Astrocyte of the hippocampus (primary cell): ENCODE measurements at regions not wholly inside any gene's neighbourhood (a gene's known extent, or its start where the extent isn't known, plus 50 kb on each side); places are given as distances from the start of the nearest gene placed in this dataset.
"Not testable (repeated sequence)": the region's sequence is repeated elsewhere in the genome, so short reads cannot be mapped to it uniquely, and the experiment has no call there.

ENCODE experiments used
- DNase-seq: peaks from one replicate; pipeline ENCODE4 v3.0.0; 2011; ENCODE audit warnings: low read depth, low spot score

DNA sequence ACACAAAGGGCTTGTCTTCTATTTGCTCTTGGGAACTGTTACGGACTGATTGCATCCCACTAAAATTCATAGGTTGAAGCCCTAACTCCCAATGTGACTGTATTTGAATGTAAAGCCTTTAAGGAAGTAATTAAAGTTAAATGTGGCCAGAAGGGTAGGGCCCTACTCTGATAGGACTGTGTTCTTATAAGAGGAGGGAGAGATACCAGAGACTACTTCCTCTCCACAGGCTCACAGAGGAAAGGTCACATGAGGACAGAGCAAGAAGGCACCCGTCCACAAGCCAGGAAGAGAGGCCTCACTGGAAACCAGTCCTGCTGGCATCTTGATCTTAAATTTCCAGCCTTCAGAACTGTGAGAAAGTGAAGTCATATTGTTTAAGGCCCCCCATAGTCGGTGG is 211.9 kb downstream of the CDH26 start:
- DNase-seq, result no peak

DNA sequence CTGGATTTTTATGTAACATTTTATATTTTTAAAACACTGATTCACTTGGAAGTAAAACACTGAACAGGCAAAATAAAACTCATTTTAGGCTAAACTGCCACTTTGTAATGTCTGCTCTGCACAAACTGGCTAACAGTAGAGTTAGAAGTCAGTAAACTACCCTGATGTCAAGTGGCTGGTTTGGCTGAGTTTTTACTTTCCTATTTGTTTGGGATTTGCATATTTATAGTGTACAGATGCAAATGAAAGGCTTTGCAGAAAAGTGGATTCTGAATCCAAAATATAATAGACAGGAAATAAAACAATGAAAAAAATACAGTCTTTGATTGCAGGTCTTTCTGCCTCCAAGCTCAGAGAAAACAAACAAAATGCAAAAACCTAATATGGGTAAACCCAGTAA is 213.1 kb downstream of the CDH26 start:
- DNase-seq, result no peak

DNA sequence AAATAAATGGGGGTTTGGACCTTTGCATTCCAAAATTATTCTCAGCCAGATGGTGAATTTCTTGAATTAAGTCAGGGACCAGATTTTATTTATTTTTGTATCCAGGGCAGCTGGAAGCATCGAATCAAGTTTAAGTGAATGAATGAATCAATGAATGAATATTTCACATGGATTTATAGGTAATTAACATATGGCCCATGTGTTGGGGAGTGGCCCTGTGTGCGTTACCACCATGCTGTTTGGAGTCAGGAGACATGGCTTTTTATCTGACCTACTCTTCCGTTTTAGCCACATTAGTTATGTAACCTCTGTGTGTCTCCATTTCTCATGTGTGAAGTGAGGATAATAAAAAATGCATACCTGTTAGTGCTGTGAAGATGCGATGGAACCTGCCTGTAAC is 213.5 kb downstream of the CDH26 start:
- DNase-seq, result no peak

DNA sequence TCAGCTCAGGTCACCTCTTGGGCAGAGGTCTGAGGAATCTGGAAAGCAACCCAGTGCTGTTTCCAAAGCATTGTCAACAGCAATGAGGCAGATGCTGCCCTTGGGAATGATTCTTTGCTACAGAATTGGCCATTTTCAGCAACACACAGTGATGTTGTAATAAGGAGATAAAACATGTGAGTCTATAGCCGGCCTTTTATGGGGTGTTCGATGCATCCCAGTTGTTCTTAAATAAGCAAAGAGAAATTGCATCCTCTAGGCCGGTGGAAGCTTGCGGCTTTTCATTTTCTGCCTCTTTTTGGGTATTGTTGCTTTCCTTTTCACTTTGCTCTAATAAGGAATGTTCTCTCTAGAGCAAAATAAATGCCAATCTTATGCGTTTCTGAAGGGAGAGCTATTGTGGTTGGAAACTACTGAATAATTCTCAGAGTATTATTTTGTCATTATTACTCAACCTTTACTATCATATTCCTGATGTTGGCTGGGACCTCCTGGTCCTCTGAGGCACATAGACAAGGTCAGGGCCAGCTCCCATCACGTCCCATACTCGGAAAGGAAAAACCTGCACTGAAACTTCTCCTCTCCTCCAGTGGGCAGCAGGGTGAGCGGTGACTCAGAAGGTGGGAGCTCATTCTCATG is 214.2 kb downstream of the CDH26 start:
- DNase-seq, result no peak

DNA sequence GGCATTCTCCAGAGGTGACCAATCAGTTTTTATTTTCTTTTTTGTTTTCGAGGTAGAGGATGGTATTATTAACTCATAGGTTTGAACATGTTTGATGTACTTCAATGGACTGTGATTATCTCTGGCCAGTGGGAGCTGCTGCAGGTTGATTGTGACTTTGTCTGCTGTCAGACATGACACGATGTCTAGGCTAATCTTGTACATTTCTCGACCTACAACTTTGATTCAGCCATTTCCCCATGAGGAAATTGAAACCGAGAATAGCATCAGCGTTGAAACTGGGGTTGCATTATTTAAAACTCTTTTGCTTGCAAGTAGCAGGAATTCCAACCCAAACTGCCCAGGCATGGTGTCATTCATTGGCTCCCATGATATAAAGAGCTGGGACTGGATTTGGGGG is 218.9 kb downstream of the CDH26 start:
- no peak for DNase-seq

DNA sequence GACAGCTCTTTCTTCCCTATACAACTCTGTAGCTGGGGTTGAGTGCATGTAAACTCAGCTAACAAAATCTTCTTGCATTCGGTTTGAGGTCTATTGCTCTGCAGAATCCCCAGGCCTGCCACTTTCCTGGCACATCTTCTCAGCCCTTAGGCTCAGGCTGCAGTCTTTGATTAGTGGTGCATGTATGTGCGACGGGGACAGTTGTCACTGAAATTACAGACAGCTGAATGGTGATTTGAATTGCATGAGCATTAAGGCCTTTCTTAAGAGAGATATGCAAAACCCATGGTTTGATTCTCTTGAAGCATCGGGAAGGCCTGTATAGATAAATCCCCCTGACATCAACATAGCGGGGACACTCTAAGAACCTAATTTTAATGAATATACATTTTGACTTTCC is 222.8 kb downstream of the CDH26 start:
- DNase-seq, result no peak

DNA sequence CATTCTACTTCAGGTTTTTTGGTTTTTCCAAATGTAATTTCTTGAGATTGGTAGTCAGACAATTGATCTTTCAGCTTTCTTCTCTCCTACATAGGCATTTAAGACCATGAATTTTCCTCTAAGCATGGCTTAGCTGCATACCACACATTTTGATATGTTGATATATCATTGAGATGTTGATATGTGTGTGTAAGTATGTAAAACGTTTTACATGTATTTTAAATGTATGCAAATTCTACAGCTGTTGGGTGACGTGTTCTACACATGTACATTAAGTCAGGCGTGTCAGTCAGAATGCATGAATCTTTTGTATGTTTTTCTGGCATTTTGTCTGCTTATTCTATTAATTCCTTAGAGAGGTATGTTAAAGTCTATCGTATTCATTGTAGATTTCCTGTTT is 228.2 kb downstream of the CDH26 start:
- DNase-seq, result no peak

DNA sequence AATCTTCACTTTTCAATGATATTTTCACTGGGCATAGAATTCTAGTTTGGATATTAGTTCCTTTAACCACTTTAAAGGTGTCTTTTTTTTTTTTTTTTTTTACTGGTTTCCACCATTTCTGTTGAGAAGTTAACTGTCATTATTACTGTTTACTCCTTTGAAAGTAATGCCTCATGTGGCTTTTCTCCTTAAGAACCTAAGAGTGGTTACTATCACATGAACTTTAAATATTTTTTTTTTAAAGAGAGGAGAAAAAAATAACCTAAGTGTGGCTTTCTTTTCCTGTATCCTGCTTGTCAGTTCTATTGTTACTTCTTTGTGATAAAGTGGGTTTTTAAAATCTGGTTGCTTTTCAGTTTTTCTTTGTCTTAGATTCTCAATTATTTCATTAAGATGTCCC is 229.5 kb downstream of the CDH26 start:
- DNase-seq, result no peak

DNA sequence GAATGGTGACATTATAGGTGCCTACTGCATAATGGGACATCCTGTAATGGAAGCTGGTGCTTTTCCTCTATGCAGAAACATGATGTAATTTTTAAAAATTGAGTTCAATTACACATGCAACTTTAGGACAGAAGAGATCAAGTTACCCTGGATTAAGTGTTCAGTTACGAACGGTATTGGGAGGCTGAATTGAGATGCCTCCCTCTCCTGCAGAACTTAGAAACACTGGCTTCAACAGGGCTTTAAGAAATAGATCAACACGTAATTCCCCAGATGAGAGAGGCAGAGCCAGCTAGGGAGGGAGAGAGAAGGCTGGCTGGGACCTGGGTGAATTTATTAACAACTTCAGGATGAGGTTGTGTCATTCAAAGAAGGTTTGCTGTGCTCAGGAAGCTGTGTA is 232.8 kb downstream of the CDH26 start:
- no peak for DNase-seq

DNA sequence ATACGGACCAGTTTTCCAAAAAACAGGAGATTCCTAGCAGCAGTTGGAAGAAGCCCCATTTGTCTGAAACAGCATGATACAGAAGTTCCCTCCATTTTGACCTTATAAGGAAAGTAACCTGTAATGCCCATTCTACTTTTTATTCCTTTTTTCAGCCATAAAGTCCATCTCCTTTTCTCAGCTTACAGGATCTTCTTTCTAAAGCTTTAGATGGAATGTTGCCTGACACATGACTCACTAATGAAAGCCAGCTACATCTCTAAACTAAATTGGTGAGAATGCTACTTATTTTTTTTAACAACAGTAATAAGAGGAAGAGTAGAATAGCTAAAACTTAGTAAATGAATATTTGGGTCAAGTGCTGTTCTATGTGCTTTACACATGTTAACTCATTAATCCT is 234.1 kb downstream of the CDH26 start:
- no peak for DNase-seq

DNA sequence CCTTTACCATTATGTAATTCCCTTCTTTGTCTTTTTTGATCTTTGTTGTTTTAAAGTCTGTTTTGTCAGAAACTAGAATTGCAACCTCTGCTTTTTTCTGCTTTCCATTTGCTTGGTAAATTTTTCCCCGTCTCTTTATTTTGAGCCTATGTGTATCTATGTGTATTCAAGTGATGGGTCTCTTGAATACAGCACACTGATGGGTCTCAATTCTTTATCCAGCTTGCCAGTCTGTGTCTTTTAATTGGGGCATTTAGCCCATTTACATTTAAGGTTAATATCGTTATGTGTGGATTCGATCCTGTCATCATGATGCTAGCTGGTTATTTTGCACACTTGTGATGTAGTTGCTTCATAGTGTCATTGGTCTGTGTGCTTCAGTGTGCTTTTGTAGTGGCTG is 240.9 kb downstream of the CDH26 start:
- not testable (repeated sequence) for DNase-seq

DNA sequence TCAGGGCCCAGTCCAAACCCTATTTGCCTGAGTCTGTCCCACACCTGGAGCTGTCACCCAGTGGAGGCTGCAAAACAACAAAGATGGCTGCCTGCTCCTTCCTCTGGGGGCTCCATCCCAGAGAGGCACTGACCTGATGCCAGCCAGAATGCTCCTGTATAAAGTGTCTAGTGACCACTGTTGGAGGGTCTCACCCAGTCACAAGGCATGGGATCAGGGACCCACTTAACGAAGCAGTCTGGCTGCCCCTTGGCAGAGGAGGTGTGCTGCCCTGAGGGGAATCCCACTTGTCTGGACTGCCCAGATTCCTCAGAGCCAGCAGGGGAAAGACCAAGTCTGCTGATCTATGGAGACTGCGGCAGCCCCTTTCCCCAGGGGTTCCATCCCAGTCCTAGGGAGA is 241.6 kb downstream of the CDH26 start:
- no peak for DNase-seq

DNA sequence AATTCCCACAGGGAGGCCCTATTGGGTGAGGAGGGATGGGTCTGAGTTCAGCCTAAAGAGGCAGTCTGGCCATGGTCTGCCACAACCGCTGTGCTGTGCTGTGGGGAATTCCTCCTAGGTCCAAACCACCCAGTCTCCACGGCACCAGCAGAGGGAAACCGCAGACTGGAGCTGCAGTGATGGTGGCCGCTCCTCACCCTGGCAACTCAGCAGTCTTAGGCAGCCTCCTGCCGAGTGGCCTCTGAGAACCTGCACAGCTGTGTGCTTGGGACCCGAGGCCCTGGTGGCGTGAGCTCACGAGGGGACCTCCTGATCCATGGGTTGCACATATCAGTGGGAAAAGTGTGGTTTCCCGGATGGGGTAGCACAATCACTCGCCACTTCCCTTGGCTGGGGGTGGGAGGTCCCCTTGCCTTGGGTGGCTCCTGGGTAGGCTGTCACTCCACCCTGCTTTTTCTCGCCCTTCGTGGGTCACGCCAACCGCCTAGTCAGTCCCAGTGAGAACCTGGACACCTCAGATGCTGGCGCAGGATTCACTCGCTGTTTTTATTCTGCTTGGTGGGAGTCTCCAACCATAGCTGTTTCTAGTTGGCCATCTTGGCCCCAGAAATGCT is 242.2 kb downstream of the CDH26 start:
- no peak for DNase-seq

DNA sequence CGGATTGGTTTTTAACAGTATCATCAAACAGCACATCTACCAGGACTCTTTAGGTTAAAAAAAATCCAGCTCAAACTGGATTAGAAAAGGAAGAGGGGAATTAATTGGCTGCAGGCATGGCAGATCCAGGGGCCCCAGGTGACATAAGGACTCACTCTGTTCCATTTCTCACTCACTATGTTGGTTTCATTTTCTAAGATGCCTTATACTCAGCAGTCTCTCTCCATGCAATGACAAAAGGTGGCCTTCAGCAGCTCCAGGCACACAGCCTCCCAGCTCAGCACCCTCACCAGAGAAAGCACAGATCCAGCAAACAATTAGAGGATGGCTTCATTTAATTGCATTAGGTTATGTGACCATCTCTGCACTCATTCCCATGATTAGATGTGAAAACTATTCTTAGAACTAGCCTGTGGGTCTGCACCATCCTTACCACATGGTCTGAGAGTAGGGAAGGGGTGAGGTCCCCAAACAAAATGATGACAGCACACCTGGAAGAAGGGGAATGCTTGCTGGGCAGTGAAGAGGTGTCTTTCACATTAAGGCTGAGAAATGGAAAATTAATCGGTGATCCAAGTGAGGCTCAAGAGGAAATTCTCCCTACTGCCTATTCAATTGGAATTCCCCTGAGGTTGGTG is 243.1 kb downstream of the CDH26 start:
- no peak for DNase-seq

DNA sequence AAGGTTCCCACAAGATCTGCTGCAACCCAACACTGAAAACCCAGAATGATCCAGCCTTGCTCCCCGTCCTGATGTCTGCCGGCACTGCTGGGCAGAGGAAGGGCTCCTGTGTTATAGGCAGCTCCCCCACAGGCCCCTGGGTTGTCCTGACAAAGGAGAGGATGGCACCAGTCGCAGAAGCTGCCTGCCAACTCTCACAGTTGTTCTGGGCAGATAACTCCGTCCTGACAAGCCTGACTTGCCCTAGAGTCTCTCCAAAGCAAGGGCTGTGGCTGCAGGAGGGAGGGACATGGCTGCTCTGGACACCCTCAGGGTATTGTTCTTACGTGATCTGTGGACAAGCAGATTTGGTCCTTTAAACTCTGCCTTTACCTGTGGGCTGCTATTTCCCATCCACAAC is 243.8 kb downstream of the CDH26 start:
- no peak for DNase-seq

DNA sequence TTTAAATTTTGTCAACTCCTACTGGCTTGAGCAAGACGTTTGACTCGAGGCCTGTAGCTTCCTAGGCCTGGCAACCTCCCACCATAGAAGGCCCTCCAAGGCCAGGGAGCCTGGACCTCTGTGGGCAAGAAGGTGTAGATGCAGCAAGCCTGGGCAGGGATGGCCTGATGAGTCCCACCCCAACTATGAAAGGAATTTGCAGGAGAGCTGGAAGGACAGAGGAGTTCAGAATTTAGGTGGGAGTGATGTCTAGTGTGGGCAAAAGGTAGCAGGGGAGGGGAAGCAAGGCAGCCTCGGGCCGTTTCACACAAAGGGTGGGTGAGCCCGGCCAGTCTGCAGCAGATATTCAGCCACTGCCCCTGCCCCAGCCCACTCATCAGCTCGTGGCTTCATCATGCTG is 245.2 kb downstream of the CDH26 start:
- DNase-seq, result peak; percentile 5

DNA sequence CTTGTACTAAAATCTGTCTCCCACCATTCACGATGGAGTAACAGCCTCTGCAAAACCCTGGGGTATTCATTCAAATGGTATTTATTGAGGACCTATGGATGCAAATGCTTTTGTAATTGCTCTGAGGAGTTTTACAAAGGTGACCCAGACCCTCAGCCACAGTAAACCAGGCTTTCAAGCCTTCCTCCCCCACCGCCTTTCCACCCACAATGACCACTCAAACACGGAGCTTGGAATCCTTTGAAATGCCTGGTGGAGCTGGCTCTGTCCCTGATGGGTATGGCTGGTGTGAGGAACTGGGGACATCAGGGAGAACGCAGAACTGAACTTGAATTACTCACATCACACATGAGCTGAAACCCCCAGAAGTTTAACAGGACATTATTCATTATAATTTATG is 246.4 kb downstream of the CDH26 start:
- no peak for DNase-seq

DNA sequence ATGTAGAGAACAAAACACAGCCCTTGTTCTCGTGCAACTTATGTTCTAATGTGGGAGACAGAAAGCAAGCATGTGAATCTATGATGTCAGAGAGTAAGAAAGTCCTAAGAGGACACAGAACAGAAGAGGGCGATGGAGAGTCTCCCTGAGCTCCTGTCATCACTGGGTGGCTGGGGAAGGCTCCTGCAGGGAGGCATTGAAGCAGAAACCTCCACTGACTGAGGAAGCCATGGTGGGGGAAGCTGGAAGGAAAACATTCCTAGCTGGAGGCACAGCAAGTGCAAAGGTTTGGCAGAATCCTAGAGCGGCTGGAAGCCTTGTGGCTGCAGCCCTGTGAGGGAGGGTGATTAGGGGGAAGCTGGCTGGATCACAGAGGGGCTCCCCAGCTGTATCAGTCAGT is 248.0 kb downstream of the CDH26 start:
- peak; percentile 67 for DNase-seq

DNA sequence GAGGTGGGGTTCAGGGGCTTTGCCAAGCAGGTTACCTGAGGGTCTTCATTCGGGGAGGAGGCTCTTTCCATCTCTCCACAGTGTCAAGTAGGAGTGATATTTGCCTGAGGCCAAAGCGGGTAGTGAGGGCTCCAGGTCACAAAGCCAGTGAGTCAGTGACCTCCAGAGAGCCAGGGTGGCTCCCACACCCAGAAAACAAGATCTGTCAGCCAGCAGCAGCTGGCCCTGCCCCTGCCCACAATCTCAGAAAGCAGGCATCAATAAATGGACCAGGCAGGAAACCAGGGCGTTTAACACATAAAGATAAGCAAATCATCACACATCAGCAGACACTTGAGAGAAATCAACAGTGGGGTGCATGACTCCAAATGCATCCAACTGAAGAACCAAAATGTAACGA is 250.8 kb downstream of the CDH26 start:
- no peak for DNase-seq

DNA sequence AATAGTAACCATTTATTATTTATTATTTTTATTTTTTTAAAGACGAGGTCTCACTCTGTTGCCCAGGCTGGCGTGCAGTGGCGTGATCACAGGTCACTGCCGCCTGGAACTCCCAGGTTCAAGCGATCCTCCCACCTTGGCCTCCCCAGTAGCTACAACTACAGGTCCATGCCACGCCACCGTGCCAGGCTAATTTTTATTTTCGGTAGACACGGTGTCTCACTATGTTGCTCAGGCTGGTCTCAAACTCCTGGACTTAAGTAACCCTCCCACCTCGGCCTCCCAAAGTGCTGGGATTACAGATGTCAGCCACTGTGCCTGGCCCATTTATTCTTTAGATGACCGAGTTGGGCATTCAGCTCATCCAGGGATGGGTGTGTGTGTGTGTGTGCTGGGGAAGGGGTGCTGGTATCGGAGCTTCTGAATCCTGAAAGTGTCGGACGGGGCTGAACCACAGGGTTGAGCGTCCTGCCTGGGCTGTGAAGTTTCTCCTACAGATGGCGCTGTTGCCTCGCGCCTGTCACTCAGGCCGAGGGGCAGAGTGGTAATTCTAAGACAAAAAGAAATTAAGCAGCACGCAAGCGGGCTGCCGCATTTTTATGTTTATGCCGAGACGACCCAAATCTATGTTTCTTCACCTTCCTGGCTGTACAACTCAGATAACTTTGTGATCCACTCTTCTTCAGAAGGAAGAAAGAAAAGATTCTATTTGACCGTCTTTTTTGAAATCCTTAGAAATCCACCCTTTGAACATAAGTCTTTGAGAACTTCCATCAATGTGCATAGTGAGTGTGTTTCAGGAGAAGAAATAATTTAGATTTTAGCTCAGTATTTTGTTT is 252.8 kb downstream of the CDH26 start:
- DNase-seq, result peak; percentile 83

DNA sequence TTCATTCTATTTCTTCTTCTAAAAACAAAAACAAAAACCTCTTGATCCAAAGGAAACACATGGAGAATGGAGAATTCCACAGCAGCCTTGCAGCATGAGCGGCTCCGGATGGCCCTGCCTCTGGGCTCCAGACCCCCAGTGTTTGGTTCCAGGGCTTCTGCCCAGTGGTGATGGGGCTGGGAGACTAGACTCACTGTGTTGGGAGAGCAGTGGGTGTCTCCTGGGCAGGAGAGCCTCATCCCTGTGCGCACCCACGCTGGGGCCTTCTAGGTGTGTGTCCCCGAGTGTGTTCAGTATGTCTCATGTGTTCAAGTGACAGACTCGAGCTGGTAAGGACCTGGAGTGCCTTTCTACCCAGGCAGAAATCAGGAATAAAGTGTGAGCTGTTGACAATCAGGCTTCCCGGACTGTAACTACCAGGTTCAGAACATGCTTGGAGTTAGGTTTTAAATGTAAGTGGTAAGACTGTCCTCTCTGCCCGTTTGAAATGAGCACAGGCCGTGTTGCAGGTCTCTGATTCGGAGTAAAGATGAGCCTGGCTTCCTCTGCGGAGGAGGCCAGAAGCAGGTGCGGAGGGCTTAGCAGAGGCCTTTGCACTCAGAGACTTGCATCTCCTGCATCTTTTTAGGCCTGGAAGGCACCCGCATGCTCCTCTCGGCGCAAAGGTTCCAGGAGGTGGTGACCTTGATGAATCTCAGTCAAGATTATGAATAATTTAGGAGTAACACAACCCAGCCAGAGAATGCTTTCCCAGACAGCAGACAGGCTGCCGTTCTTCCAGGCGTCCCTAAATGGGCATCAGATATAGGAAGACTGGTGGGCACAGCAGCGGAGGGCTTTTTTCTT is 253.6 kb downstream of the CDH26 start:
- DNase-seq, result no peak

DNA sequence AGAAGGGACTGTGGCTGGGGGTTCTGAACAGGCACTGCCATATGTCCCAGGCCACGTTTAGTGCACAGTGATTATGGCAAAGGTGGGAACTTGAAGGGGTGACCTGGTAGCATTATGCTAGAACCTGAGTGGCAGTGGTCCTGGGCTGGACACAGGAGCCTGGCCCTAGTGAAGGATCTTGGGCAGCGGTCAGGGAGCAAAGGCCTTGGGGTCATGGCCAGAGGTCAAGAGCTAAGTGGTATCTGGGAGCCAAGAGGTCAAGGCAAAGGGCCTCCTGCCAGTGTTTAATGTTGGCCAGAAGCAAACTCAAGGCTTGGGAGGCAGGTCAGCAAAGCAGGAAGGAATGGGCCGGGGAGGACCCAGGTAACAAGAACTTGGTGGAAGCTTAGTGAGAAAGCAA is 254.5 kb downstream of the CDH26 start:
- DNase-seq, result no peak
